Breast epithelium (tissue), 3 donors: ENCODE measurements at regions not wholly inside any gene's neighbourhood (a gene's known extent, or its start where the extent isn't known, plus 50 kb on each side); places are given as distances from the start of the nearest gene placed in this dataset.

Experiments
- POLR2A ChIP-seq: fragments of 450-650 bp; IDR thresholded peaks from one replicate; pipeline ENCODE4 v1.6.1; 2016; ENCODE audit warnings: antibody characterized with exemption, mild to moderate bottlenecking, moderate library complexity
- TF ChIP-seq, protein P1 (sequence below), 3 donors: fragments of 450-650 bp; IDR thresholded peaks; one replicate each; pipeline ENCODE4 v1.5.1; 2016 to 2017; ENCODE audit warnings: antibody characterized with exemption in 3 of 3, mild to moderate bottlenecking in 3 of 3, moderate library complexity in 3 of 3

DNA sequence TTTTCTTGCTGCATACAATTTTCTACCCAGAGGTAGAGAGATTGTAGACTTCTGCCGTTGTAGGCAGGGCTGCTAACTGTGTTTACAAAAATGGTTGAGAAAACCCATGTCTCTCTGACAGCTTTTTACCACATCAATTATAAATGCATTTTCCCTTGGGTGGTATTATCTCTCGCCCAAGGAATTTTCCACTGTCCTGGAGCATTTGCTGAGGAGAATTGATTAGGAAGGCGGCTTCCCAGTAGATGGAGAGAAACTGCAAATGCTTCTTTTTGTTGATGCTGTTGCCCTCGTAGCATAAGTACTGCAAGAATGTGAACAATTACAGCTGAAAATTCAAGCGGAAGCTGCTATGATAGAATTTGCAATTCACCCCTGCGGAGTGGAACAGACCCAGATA lies 1007.7 kb upstream of the KLHL29 start:
- TF ChIP-seq, protein P1, sequence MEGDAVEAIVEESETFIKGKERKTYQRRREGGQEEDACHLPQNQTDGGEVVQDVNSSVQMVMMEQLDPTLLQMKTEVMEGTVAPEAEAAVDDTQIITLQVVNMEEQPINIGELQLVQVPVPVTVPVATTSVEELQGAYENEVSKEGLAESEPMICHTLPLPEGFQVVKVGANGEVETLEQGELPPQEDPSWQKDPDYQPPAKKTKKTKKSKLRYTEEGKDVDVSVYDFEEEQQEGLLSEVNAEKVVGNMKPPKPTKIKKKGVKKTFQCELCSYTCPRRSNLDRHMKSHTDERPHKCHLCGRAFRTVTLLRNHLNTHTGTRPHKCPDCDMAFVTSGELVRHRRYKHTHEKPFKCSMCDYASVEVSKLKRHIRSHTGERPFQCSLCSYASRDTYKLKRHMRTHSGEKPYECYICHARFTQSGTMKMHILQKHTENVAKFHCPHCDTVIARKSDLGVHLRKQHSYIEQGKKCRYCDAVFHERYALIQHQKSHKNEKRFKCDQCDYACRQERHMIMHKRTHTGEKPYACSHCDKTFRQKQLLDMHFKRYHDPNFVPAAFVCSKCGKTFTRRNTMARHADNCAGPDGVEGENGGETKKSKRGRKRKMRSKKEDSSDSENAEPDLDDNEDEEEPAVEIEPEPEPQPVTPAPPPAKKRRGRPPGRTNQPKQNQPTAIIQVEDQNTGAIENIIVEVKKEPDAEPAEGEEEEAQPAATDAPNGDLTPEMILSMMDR (IDR thresholded peaks at IDR 0.05), result no peak
- no peak for TF ChIP-seq POLR2A
